Activated T-helper 1 cell treated with Interleukin-2 at 50 U/mL for 16 hours (primary cell): ENCODE measurements at regions not wholly inside any gene's neighbourhood (a gene's known extent, or its start where the extent isn't known, plus 50 kb on each side); places are given as distances from the start of the nearest gene placed in this dataset.

Experiments
- DNase-seq: peaks from one replicate; pipeline ENCODE4 v3.0.0-alpha.2; 2020; ENCODE audit warnings: low read depth

- no peak for DNase-seq
These were observed 567.3 kb upstream of the ZNF385D start for GRCh38 chr3:22318325-22318724.

GRCh38 chr3:22319446-22319845, 568.4 kb upstream of the ZNF385D start:
- no peak for DNase-seq

GRCh38 chr3:22322861-22323260, 571.9 kb upstream of the ZNF385D start:
- DNase-seq: no peak

- DNase-seq: no peak
These were observed 575.3 kb upstream of the ZNF385D start for GRCh38 chr3:22326305-22326704.

- no peak for DNase-seq
These were observed 584.0 kb upstream of the ZNF385D start for GRCh38 chr3:22334996-22335395.

GRCh38 chr3:22349215-22349851, 598.3 kb upstream of the ZNF385D start:
- no peak for DNase-seq

- no peak for DNase-seq
These were observed 600.8 kb upstream of the ZNF385D start for GRCh38 chr3:22351806-22352205.

- DNase-seq: no peak
These were observed 602.1 kb upstream of the ZNF385D start for GRCh38 chr3:22353126-22353525.

- no peak for DNase-seq
These were observed 607.3 kb upstream of the ZNF385D start for GRCh38 chr3:22358334-22358733.

GRCh38 chr3:22360164-22360563, 609.2 kb upstream of the ZNF385D start:
- no peak for DNase-seq

GRCh38 chr3:22360970-22361369, 610.0 kb upstream of the ZNF385D start:
- no peak for DNase-seq

GRCh38 chr3:22361521-22361920, 610.5 kb upstream of the ZNF385D start:
- DNase-seq: no peak

- DNase-seq: no peak
These were observed 613.8 kb upstream of the ZNF385D start for GRCh38 chr3:22364851-22365250.

- no peak for DNase-seq
These were observed 615.8 kb upstream of the ZNF385D start for GRCh38 chr3:22366781-22367180.

- DNase-seq: no peak
These were observed 620.0 kb upstream of the ZNF385D start for GRCh38 chr3:22371036-22371435.

- DNase-seq: no peak
These were observed 620.7 kb upstream of the ZNF385D start for GRCh38 chr3:22371607-22372291.

- DNase-seq: no peak
These were observed 621.5 kb upstream of the ZNF385D start for GRCh38 chr3:22372292-22373062.

- DNase-seq: no peak
These were observed 622.2 kb upstream of the ZNF385D start for GRCh38 chr3:22373182-22373581.

GRCh38 chr3:22373827-22374226, 622.8 kb upstream of the ZNF385D start:
- no peak for DNase-seq

GRCh38 chr3:22377421-22377820, 626.4 kb upstream of the ZNF385D start:
- no peak for DNase-seq

GRCh38 chr3:22378869-22379268, 627.9 kb upstream of the ZNF385D start:
- DNase-seq: no peak

- DNase-seq: no peak
These were observed 629.2 kb upstream of the ZNF385D start for GRCh38 chr3:22380253-22380652.

GRCh38 chr3:22381564-22381963, 630.6 kb upstream of the ZNF385D start:
- DNase-seq: peak; percentile 4
